HepG2 (cell line): ENCODE measurements at regions not wholly inside any gene's neighbourhood (a gene's known extent, or its start where the extent isn't known, plus 50 kb on each side); places are given as distances from the start of the nearest gene placed in this dataset.

Source experiments
- CBX5 ChIP-seq: sonication (generic); formaldehyde crosslinking; IDR thresholded peaks from 2 replicates; pipeline ENCODE4 v1.4.0; 2020; ENCODE audit warnings: missing genetic modification reagents, borderline replicate concordance
- ELF4 ChIP-seq: sonication (generic); formaldehyde crosslinking; IDR thresholded peaks from 2 replicates; pipeline ENCODE4 v1.5.0; 2020; ENCODE audit warnings: missing genetic modification reagents, mild to moderate bottlenecking, moderate library complexity, borderline replicate concordance
- FOXK1 ChIP-seq: sonication (generic); formaldehyde crosslinking; IDR thresholded peaks from 2 replicates; pipeline ENCODE4 v1.4.0; 2020; ENCODE audit warnings: low read depth, missing genetic modification reagents, borderline replicate concordance
- KDM5A ChIP-seq: fragments of 200-600 bp; sonication (generic); IDR thresholded peaks from 2 replicates; pipeline ENCODE4 v1.7.0; 2018; ENCODE audit warnings: antibody characterized with exemption, mild to moderate bottlenecking, low read length, borderline replicate concordance
- KLF11 ChIP-seq: IDR thresholded peaks from 2 replicates; pipeline ENCODE4 v1.6.1; 2016; ENCODE audit warnings: missing compliant biosample characterization
- KLF16 ChIP-seq, 2 experiments: sonication (generic) in 1 of 2; formaldehyde crosslinking in 1 of 2; IDR thresholded peaks; 2 replicates each; pipeline versions ENCODE4 v1.6.1 to v1.8.0; 2016 to 2023; ENCODE audit warnings: missing genetic modification reagents in 2 of 2, missing compliant biosample characterization in 1 of 2
- MBNL3 ChIP-seq: fragments of 250-450 bp; sonication (Bioruptor Pico); conservative IDR thresholded peaks from 2 replicates; pipeline ENCODE4 v1.8.0; 2022; ENCODE audit warnings: mild to moderate bottlenecking, inconsistent platforms
- MED13 ChIP-seq: sonication (generic); formaldehyde crosslinking; IDR thresholded peaks from 2 replicates; pipeline ENCODE4 v1.5.0; 2020; ENCODE audit warnings: missing genetic modification reagents
- NR2C2 ChIP-seq: sonication (generic); formaldehyde crosslinking; IDR thresholded peaks from 2 replicates; pipeline ENCODE4 v1.4.0; 2020; ENCODE audit warnings: missing genetic modification reagents, mild to moderate bottlenecking, moderate library complexity, borderline replicate concordance
- POGZ ChIP-seq: sonication (generic); formaldehyde crosslinking; IDR thresholded peaks from 2 replicates; pipeline ENCODE4 v1.4.0; 2020; ENCODE audit warnings: mild to moderate bottlenecking, missing genetic modification reagents
- SALL1 ChIP-seq: sonication (generic); formaldehyde crosslinking; IDR thresholded peaks from 2 replicates; pipeline ENCODE4 v1.8.0; 2022; ENCODE audit warnings: mild to moderate bottlenecking, missing genetic modification reagents
- SP1 ChIP-seq, 2 experiments: fragments of 450-650 bp in 1 of 2; sonication (generic) in 1 of 2; formaldehyde crosslinking in 1 of 2; IDR thresholded peaks; 2 replicates each; pipeline versions ENCODE4 v1.4.0 to v1.6.1; 2016 to 2020; ENCODE audit warnings: missing genetic modification reagents in 1 of 2
- TOE1 ChIP-seq: sonication (generic); formaldehyde crosslinking; IDR thresholded peaks from 2 replicates; pipeline ENCODE4 v1.4.0; 2020; ENCODE audit warnings: mild to moderate bottlenecking, missing genetic modification reagents
- TSC22D2 ChIP-seq: sonication (generic); formaldehyde crosslinking; IDR thresholded peaks from 2 replicates; pipeline ENCODE4 v1.5.1; 2020; ENCODE audit warnings: missing genetic modification reagents, mild to moderate bottlenecking, borderline replicate concordance
- ZBTB39 ChIP-seq: sonication (generic); formaldehyde crosslinking; IDR thresholded peaks from 2 replicates; pipeline ENCODE4 v1.5.0; 2020; ENCODE audit warnings: missing genetic modification reagents
- ZNF205 ChIP-seq: IDR thresholded peaks from 2 replicates; pipeline ENCODE4 v1.6.1; 2018; ENCODE audit warnings: missing biosample characterization, missing genetic modification reagents
- ZNF251 ChIP-seq: sonication (generic); formaldehyde crosslinking; IDR thresholded peaks from 2 replicates; pipeline ENCODE4 v1.9.0; 2021; ENCODE audit warnings: mild to moderate bottlenecking, missing genetic modification reagents
- ZNF543 ChIP-seq: sonication (generic); formaldehyde crosslinking; IDR thresholded peaks from 2 replicates; pipeline ENCODE4 v1.4.0; 2020; ENCODE audit warnings: mild to moderate bottlenecking, missing genetic modification reagents
- ZZZ3 ChIP-seq: sonication (generic); formaldehyde crosslinking; IDR thresholded peaks from 2 replicates; pipeline ENCODE4 v1.4.0; 2020; ENCODE audit warnings: missing genetic modification reagents, mild to moderate bottlenecking, borderline replicate concordance
- TF ChIP-seq, protein P1 (sequence below), 2 experiments: IDR thresholded peaks; 2 replicates each; pipeline ENCODE4 v1.6.1; 2011 to 2012; ENCODE audit warnings: low read length in 2 of 2, borderline replicate concordance in 1 of 2, low read depth in 1 of 2, mild to moderate bottlenecking in 1 of 2, moderate library complexity in 1 of 2
- TF ChIP-seq, protein P2 (sequence below): sonication (generic); formaldehyde crosslinking; conservative IDR thresholded peaks from 2 replicates; pipeline ENCODE4 v1.4.0; 2020; ENCODE audit warnings: missing genetic modification reagents

GRCh38 chr10:78973901-78974616, 94.7 kb upstream of the ZMIZ1 start (continued):
- TF ChIP-seq ELF4 (CRISPR knock-in tag): no peak
- TF ChIP-seq ZNF205 (CRISPR knock-in tag): no peak
- no peak for TF ChIP-seq SP1 (IDR thresholded peaks at IDR 0.05)
- no peak for TF ChIP-seq SP1 (CRISPR knock-in tag; IDR thresholded peaks at IDR 0.05)
- TF ChIP-seq CBX5 (CRISPR knock-in tag): no peak
- 0 out of 4 replicates have a peak, but pooled peaks of 1 of the 2 experiments have one; percentile 5 for TF ChIP-seq KLF16 (CRISPR knock-in tag; IDR thresholded peaks at IDR 0.05)
- TF ChIP-seq NR2C2: peak; percentile 56; the same call in 1 of the 2 replicates
- no peak for TF ChIP-seq ZZZ3 (CRISPR knock-in tag)
- TF ChIP-seq KLF11 (CRISPR knock-in tag): 0 out of 2 replicates have a peak, but pooled peaks have one; percentile 29
- no peak for TF ChIP-seq ZBTB39 (CRISPR knock-in tag)
- TF ChIP-seq TOE1: no peak
- TF ChIP-seq MBNL3 (CRISPR knock-in tag): no peak
- TF ChIP-seq POGZ (CRISPR knock-in tag): no peak
- TF ChIP-seq MED13 (CRISPR knock-in tag): no peak; the same call in 1 of the 2 replicates
- no peak for TF ChIP-seq KDM5A
- TF ChIP-seq ZNF251: no peak
- TF ChIP-seq, protein P1, sequence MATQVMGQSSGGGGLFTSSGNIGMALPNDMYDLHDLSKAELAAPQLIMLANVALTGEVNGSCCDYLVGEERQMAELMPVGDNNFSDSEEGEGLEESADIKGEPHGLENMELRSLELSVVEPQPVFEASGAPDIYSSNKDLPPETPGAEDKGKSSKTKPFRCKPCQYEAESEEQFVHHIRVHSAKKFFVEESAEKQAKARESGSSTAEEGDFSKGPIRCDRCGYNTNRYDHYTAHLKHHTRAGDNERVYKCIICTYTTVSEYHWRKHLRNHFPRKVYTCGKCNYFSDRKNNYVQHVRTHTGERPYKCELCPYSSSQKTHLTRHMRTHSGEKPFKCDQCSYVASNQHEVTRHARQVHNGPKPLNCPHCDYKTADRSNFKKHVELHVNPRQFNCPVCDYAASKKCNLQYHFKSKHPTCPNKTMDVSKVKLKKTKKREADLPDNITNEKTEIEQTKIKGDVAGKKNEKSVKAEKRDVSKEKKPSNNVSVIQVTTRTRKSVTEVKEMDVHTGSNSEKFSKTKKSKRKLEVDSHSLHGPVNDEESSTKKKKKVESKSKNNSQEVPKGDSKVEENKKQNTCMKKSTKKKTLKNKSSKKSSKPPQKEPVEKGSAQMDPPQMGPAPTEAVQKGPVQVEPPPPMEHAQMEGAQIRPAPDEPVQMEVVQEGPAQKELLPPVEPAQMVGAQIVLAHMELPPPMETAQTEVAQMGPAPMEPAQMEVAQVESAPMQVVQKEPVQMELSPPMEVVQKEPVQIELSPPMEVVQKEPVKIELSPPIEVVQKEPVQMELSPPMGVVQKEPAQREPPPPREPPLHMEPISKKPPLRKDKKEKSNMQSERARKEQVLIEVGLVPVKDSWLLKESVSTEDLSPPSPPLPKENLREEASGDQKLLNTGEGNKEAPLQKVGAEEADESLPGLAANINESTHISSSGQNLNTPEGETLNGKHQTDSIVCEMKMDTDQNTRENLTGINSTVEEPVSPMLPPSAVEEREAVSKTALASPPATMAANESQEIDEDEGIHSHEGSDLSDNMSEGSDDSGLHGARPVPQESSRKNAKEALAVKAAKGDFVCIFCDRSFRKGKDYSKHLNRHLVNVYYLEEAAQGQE (IDR thresholded peaks at IDR 0.05; ENCODE audit: borderline replicate concordance in 1 of 2, low read depth in 1 of 2, low read length in 2 of 2): peak in 1 of 2 experiments; percentile 41; a peak in 1 of 4 replicates
- peak; percentile 50; the same call in 1 of the 2 replicates for TF ChIP-seq SALL1
- TF ChIP-seq FOXK1 (CRISPR knock-in tag): no peak
- TF ChIP-seq, protein P2, sequence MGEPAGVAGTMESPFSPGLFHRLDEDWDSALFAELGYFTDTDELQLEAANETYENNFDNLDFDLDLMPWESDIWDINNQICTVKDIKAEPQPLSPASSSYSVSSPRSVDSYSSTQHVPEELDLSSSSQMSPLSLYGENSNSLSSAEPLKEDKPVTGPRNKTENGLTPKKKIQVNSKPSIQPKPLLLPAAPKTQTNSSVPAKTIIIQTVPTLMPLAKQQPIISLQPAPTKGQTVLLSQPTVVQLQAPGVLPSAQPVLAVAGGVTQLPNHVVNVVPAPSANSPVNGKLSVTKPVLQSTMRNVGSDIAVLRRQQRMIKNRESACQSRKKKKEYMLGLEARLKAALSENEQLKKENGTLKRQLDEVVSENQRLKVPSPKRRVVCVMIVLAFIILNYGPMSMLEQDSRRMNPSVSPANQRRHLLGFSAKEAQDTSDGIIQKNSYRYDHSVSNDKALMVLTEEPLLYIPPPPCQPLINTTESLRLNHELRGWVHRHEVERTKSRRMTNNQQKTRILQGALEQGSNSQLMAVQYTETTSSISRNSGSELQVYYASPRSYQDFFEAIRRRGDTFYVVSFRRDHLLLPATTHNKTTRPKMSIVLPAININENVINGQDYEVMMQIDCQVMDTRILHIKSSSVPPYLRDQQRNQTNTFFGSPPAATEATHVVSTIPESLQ: no peak
- TF ChIP-seq TSC22D2 (CRISPR knock-in tag): no peak
- TF ChIP-seq ZNF543 (CRISPR knock-in tag): no peak
